ENCODE measurements at regions not wholly inside any gene's neighbourhood (a gene's known extent, or its start where the extent isn't known, plus 50 kb on each side); places are given as distances from the start of the nearest gene placed in this dataset.

- DNase-seq, result no peak
These were observed 316.1 kb upstream of the TPM1 start for GRCh38 chr15:62726461-62726860.

GRCh38 chr15:62727501-62727900, 315.0 kb upstream of the TPM1 start:
- DNase-seq, result no peak

GRCh38 chr15:62730825-62731224, 311.7 kb upstream of the TPM1 start:
- no peak for DNase-seq

GRCh38 chr15:62732078-62732477, 310.5 kb upstream of the TPM1 start:
- DNase-seq, result no peak

- no peak for DNase-seq
These were observed 307.8 kb upstream of the TPM1 start for GRCh38 chr15:62734706-62735105.

GRCh38 chr15:62736756-62737155, 305.8 kb upstream of the TPM1 start:
- DNase-seq, result no peak

GRCh38 chr15:62737551-62737950, 305.0 kb upstream of the TPM1 start:
- no peak for DNase-seq

- no peak for DNase-seq
These were observed 303.5 kb upstream of the TPM1 start for GRCh38 chr15:62739082-62739481.

- no peak for DNase-seq
These were observed 303.0 kb upstream of the TPM1 start for GRCh38 chr15:62739507-62739906.

GRCh38 chr15:62740141-62741004, 302.2 kb upstream of the TPM1 start:
- DNase-seq, result no peak

- no peak for DNase-seq
These were observed 301.4 kb upstream of the TPM1 start for GRCh38 chr15:62741106-62741505.

- DNase-seq, result peak; percentile 2
These were observed 300.0 kb upstream of the TPM1 start for GRCh38 chr15:62742409-62743171.

GRCh38 chr15:62745621-62746225, 296.8 kb upstream of the TPM1 start:
- no peak for DNase-seq

- DNase-seq, result no peak
These were observed 294.4 kb upstream of the TPM1 start for GRCh38 chr15:62748196-62748595.

GRCh38 chr15:62749036-62749815, 293.3 kb upstream of the TPM1 start:
- no peak for DNase-seq

GRCh38 chr15:62750471-62750870, 292.1 kb upstream of the TPM1 start:
- no peak for DNase-seq

GRCh38 chr15:62752657-62753517, 289.7 kb upstream of the TPM1 start:
- DNase-seq, result no peak

GRCh38 chr15:62753518-62754221, 288.9 kb upstream of the TPM1 start:
- DNase-seq, result no peak

GRCh38 chr15:62756326-62756994, 286.1 kb upstream of the TPM1 start:
- no peak for DNase-seq

GRCh38 chr15:62756995-62757360, 285.6 kb upstream of the TPM1 start:
- no peak for DNase-seq

- no peak for DNase-seq
These were observed 285.0 kb upstream of the TPM1 start for GRCh38 chr15:62757535-62757934.
